HG03039 (cell line): ENCODE measurements at regions not wholly inside any gene's neighbourhood (a gene's known extent, or its start where the extent isn't known, plus 50 kb on each side); places are given as distances from the start of the nearest gene placed in this dataset.

Experiments
- ATAC-seq: cut with Tn5 transposase; IDR thresholded peaks from one replicate; pipeline ENCODE4 v1.9.1; 2021; ENCODE audit warnings: mild to moderate bottlenecking, moderate library complexity; ENCODE audit not compliant: unreplicated experiment

DNA sequence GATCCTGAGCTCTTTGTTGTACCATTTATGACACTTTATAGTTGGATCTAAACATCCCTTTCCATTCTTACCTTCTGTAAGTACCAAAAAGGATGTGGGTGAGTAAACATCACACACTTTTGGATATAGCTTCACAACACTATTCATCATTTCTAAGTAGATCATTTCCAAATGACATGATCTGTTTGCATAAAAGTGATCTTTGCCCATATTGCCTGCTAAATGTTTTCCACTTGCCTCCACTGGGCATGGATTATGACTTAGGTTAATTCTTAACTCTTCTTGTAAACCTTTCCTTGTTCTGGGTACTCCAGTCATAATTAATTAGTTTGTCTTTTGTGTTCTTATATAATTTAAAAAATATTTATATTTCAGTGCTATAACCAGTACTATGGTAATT, 244.9 kb upstream of the AGA start:
- ATAC-seq: no peak

DNA sequence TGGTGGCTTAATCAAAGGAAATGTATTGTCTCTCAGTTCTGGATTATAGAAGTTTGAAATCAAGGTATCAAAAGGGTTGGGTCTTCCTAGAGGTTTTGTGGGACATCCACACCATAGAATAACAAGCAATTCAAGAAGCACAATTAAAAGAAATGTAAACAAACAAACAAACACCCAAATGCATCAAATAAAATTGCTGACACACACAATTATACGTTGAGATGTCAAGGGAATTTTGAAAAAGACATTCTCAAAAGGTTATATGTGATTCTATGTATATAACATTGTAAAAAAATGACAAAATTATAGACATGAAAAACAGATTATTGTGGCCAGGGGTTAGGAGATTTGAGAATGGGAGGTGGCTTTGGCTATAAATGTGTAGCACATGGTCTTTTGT, 250.7 kb upstream of the AGA start:
- ATAC-seq: no peak

DNA sequence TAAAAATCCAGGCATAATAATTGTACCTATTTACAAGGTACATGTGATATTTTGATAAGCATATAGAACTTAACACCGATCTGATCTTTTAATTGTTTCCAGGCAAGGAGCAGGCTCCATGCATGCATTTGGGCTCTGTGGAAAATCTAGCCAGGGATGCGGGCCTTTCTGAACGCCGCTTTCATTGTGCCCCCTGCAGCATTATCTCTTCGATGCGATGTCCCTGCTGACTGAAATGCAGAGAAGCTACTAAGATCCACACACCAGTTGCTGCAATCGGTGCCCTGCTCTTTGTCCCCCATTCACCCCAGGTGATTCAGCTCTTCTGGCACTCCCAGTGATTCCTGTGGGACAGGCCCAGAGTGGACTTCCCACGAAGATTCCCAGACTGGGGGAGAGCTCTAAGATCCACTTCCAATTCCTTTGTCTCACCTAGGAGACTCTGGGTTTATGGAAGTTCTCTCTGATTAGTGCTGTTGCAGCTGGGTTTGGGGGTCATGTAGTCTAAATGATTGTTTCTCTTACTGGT, 254.3 kb upstream of the AGA start:
- no peak for ATAC-seq

DNA sequence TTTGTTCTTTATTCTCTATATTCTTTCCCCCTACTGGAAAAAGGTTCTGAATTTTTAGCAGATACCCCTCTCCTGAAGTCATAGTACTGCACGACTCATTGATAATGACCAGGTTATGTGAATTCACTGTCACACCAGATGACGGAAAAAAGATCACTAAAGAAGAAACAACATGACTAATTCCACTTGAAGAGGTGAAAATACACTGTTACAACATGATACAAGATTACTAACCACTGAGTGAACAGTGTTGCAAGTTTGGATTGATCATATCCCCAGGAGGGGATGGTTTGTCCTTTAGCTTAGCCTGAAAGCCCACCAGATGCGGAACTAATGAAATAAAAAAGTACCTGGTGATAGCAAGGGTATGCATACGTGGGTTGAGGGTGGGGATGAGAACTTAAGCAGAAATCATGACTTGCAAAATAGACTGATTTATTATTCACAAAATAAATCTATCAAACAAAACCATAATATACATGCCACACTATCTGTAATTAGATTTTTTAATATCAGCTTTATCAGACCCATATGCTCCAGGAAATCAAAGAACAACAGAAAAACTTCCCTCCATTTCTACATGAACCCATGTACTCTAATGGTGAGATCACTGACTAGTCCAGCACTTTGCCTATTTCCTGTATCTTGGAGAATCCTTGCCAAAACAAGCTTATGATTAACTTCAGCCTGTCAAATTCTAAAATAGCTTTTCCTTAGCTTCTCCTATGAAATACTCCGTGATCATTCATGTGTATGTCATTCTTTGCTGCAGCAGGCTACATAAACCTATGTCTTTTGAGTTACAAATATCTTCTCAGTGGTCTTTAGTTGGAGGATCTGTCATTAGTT, 257.4 kb upstream of the AGA start:
- no peak for ATAC-seq

DNA sequence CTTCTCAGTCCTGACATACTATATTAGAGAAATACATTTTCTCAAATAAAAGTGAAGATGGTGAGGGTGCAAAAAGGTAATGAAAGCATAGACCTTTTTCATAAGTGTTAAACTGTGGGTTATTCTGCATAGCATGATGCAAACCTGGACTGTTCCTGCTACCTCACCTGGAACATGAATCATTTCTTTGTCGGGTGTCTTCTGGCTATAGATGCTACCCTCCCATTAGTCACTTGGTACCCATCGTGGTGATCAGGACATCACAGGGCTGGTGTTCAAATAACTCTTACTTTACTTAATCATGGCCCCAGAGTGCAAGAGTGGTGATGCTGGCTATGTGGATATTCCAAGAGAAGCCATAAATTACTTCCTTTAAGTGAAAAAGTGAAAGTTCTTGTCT, 264.7 kb upstream of the AGA start:
- no peak for ATAC-seq

DNA sequence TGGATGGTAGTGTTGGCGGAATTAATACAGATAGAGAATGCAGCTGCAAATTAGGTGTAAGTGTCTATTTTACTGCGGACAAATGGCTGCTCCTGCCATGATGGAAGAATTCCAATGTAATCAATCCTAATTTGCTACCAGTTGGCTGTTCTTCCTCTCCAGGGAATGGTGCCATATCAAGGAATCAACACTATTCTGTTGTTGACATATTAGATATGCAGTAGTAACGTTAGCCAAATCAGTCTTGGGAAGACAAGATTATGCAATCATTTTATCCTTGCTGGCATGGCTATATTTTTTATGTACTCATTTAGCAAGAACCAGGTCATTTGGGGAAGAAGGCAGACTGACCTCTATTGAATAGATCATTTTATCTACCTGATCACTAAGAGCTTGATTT, 271.2 kb upstream of the AGA start:
- no peak for ATAC-seq

DNA sequence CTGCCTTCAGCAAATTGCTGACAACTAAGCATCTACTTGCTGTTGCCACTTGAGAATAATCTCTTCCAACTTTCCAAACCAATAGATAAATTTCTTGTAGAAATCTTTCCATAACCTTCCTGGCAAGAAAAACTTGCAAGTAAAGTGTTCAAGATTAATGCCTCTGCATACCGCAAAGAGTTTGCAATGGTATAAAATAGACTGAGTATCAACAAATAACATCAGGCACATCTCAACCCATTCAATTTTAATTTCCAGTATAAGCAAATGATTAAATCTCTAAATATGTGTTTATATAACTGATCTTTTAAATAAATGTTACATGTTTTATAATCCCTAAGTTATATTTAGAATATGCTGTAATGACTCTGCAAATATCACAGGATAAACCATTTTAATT, 275.2 kb upstream of the AGA start:
- no peak for ATAC-seq

DNA sequence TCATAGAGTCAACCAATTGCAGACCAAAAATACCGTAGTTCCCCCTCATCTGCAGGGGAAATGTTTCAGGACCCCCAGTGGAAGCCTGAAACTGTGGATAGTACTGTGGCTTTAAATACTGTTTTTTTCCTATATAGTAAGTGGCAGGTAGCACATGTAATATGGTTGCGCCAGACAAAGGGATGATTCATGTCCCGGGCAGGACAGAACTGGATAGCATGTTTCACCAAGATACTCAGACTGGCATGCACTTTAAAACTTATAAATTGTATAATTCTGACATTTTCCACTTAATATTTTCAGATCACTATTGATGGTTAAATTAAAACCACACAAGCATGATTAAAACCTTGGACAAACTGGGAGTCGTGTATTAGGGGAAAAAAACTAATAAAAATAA, 276.3 kb upstream of the AGA start:
- no peak for ATAC-seq

DNA sequence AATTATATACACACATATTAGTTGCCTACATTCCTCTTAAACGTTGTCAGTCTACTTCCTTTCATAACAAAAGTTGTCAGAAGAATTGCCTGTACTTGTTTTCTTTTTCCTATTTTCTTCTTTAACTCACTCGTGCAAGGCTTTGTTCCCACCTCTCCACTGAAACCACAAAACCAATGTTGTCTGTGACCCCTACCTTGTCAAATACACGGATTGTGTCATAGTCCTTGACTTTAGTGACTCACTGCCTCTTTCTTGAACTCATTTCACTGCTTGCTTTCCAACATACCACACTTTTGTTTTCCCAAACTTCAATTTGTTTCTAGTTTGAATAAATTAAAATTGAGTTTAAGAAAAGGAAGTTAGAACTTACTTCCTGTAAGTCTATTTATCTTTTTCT, 283.9 kb upstream of the AGA start:
- no peak for ATAC-seq

DNA sequence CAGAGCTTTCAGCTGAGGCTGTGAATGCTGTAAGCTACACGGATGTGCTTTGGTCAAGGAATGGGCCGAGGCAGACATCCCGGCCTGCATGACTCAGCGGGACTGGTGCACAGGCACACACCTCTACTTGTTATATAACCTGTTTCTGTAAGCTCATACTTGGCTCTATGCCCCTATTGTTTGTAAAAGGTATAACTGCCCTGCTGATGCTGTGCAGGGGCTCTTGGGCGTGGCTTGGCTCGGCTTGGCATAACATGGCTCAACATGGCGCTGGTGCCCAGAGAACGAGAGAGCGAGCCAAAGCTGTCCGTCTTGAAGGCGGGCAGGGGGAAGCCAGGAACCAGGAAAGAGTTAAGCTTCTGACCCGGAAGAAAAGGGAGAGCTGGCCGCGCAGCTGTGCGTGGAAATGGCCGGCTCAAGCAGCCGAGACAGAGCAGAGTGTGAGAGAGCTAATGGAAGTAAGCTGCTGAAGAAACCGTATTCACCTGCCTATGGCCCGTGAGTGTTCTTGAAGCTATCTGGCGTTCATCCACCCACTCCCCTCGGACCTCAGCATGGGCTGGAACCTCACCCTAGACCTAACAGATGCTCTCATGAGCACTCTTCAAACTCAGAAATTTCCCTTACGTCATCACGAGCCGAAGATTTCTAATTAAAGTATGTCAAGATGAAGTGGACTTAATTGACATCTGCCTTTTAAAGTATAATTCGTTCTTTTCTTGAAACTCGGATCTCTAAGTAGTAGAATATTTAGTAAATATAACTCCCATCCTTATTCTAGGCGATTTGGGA, 286.3 kb upstream of the AGA start:
- ATAC-seq: no peak

DNA sequence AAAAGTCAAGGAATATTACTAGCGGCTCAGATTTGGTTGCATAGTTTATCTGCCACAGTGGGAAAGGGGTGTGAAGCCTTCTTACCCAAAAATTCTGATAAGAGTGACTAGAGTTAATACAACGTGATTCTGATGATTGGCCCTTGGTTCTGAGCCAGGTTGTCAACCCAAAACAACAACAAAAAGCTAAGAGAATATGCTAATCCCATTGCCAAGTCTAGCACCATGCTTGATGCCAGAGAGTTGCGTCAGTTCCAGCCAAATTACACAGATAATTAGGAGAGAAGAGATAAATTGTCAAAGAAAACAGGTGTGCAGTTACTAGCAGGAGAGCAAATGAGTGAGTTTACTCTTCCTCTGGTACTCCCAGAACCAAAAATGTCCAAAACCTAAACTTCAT, 287.4 kb upstream of the AGA start:
- ATAC-seq: no peak

DNA sequence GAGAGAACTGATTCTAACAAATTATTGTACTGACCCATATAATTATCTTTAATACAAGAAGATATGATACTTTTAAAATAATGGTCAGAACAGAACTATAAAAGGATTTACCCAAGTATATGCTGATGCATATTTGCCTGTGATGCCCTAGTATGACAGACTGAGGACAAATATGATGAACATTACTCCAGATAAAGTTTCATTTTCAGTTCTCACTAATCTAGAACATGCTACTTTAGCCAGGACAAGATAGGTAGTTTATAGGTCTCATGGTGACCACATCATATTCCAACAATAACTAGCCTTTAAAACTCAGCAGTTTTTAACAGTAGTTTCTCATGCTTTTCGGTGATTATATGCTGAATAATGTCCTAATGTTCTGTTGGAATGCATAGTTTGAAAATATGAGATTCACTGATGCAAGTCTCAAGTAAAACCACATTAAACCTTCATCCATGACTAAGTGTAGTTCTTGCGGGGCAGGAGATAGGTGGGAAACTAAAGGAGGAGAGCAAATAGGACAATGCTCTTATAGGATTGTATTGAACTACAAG, 295.2 kb upstream of the AGA start:
- ATAC-seq: no peak

DNA sequence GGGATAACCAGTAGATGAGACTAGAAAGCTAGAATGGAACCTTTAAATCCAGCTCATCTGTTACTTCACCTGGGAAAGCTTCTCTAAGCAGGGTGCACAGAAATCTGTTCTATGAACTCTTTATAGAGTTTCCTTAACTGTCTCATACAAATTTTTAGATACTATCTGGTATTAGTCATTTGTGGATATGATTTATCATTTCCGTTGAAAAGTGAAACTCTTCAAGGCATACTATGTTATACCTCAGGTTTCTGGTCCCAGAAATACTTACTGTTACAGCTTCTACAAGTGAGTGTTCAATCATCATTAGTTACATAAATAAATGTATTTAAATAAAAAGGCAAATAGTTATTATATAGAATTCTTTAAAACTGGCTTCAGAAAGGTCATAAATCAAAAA, 298.3 kb upstream of the AGA start:
- no peak for ATAC-seq

DNA sequence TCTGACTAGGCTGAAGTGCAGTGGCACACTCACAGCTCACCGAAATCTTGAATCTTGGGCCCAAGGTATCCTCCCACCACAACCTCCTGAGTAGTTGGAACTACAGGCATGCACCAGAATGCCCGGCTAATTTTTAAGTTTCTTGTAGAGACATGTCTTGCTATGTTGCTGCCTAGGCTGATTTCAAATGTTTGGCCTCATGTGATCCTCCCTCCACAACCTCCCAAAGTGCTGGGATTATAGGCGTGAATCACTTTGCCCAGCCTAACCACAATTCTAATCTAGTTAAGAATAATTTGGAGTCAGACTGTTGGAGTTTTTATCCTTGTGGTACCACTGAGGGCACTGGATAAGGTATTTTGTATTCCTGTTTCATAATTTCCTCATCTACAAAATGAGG, 317.5 kb upstream of the AGA start:
- no peak for ATAC-seq

DNA sequence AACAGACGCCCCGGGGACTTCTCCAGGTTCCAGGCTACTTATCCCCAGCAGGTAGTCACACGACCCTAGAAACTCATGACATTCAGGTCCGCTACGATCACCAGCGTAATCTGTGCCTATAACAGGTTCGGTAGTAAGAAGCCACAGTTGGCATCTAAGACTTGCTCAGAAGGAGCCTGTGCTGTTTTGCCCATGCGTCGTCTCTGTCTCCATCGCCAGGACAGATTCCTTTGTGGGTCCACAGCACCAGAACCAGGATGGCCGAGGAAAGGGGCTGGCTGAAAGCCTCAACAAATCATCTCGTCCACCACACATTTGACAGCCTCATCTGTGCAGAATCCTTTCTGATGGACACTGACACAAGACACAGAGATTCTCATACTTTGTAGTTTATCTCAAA, 319.5 kb upstream of the AGA start:
- no peak for ATAC-seq

DNA sequence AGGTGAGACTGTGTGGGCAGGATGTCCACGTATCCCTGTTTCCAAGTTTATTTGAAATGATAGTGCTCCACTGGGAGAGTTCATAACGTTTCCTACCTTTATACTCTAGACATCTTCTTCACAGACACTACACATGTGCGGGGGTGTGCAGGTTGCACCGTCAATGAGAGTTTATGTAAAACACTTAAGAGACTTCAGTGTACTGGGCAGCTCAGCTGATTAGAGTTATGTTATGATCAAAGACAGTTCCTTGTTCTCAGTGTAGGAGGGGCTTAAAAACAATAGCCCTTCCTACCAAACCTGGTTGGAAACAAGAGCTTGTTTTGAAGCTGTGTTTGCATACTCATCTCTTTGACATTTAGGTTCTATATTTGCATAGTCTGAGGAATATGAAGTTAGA, 326.9 kb upstream of the AGA start:
- no peak for ATAC-seq

DNA sequence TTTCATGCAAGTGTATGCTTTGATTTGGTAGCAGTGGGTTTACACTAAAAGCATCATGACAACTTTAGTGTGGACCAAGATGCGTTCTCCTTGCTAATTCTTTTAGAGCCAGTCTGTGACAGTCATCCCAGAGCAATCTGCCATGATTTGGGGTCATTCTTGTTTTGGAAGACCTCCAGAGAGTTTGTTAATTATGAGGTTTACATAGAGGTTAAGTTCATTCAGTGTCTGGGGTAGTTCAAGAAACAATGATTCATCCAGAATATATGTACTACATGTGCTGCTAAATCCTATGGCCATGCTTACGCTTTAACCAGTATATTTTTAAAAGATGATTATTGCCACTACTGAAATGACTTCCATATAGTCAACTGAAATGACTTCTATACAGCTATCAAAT, 328.5 kb upstream of the AGA start:
- ATAC-seq: no peak

DNA sequence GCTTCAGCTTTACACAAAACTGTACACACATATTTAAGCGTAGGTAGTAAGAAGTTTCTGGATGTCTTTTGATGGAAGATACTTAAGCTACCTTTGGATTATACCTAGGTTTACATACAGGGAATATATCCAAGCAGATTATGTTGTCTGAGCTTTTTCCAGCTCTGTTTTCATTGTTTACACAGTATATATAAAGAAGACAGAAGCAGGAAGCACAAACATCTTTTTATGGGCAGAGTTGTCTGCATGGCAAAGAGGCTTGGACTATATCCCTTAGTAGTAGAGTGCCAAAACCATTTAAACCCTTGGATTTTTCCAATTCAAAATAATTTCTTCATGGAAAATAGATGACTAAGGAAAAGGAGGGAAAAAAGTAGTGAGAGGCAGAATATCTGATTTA, 329.4 kb upstream of the AGA start:
- ATAC-seq: no peak

DNA sequence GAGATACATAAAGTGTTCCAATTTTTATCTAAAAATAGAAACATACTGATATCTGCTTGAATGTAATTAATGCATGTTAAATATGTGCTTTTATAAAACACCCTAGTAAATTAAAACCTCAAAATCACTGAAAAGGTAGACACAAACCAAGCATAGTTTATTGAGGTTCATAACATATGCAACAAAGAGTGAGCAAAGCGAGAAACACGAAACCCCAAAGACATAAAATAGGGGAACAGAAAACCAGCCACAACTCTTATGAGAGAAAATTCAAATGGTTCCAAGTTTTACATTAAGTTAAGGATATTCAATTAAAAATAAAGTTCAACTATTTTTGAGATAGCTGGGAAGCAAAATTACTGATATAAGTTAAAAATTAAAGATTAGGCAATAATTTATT, 336.4 kb upstream of the AGA start:
- ATAC-seq: no peak

DNA sequence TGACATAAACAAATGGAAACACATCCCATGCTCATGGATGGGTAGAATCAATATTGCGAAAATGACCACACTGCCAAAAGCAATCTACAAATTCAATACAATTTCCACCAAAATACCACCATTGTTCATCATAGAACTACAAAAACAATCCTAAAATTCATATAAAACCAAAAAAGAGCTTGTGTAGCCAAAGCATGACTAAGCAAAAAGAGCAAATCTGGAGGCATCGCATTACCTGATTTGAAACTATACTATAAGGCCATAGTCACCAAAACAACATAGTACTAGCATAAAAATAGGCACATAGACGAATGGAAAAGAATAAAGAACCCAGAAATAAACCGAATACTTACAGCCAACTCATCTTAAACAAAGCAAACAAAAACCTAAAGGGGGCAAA, 342.8 kb upstream of the AGA start:
- ATAC-seq: no peak

DNA sequence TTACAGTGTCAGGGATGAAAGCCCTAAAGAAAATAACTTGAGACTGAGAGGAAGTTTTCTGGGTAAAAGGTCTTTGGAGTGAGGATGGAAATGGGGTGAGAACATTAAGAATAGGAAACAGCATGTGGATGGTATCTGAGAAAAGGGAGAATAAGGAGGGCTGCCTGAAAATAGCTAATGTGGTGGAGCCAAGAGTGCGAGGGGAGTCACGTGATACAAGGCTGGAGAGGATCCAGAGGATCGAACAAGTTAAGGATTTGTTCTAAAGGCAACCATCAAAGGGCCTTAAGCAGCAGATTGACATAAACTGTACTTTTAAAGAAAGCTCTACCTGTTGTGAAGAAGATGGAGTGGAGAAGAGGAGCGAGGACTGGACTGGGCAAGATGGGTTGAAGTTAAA, 347.4 kb upstream of the AGA start:
- ATAC-seq: no peak

DNA sequence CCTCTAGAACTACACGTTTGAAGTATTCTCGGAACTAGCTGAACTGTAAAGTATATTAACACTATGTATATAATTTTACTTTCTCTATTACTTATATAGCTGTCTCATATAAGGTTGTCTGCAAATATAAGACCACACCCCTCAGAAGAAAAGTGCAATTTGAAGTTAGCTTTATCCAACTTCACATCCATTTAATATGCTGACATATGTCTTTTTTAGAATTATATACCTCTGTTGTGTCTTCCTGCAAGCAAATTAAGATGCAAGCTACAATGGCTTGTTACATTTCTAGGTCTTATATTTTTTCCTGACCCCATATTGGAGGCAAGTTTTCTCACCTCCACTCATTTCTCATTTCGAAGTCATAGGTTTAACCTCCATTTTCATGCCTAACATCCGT, 349.0 kb upstream of the AGA start:
- no peak for ATAC-seq
